Mucosa of stomach (tissue), 1 donor: ENCODE measurements at regions not wholly inside any gene's neighbourhood (a gene's known extent, or its start where the extent isn't known, plus 50 kb on each side); places are given as distances from the start of the nearest gene placed in this dataset.

ENCODE experiments used
- H3K27me3 ChIP-seq: one replicate; pipeline ENCODE4 v1.7.0; 2013; ENCODE audit warnings: mild to moderate bottlenecking, low read length; ENCODE audit not compliant: control insufficient read depth, insufficient read depth
- H3K36me3 ChIP-seq: one replicate; pipeline ENCODE4 v1.7.0; 2013; ENCODE audit warnings: low read length; ENCODE audit not compliant: control insufficient read depth, insufficient read depth
- H3K4me1 ChIP-seq: one replicate; pipeline ENCODE4 v1.7.0; 2013; ENCODE audit warnings: mild to moderate bottlenecking, low read length; ENCODE audit not compliant: control insufficient read depth, insufficient read depth
- H3K4me3 ChIP-seq: one replicate; pipeline ENCODE4 v1.7.0; 2013; ENCODE audit warnings: low read length
- H3K9ac ChIP-seq: one replicate; pipeline ENCODE4 v1.7.0; 2013; ENCODE audit warnings: mild to moderate bottlenecking, low read length, moderate library complexity
- H3K9me3 ChIP-seq: one replicate; pipeline ENCODE4 v1.7.0; 2013; ENCODE audit warnings: mild to moderate bottlenecking, low read length, moderate library complexity; ENCODE audit not compliant: control insufficient read depth
- donor health status: Pancreatic carcinoma.

DNA sequence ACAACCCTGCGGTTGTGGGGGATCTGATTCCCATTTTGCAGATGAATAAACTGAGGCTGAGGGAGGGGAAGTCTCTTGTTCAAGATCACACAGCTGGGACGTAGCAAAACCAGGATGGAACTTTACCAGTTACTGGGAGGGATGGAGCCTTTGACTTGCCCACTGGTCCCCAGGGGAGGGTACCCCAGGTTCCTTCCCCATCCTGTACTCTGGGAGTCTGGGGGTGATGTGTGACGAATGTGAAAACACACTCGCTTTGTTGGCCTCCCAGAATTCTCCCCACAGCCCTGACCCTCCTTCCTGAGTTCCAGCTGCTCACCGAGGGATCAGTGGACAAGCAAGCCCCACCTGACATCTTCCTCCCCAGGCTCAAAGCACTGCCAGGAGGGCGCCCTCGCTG is 135.1 kb downstream of the NSG2 start:
- H3K27me3 ChIP-seq: peaks cover 3% of the 10 kb centered on the region
- no peak overlapping the region for H3K9ac ChIP-seq

DNA sequence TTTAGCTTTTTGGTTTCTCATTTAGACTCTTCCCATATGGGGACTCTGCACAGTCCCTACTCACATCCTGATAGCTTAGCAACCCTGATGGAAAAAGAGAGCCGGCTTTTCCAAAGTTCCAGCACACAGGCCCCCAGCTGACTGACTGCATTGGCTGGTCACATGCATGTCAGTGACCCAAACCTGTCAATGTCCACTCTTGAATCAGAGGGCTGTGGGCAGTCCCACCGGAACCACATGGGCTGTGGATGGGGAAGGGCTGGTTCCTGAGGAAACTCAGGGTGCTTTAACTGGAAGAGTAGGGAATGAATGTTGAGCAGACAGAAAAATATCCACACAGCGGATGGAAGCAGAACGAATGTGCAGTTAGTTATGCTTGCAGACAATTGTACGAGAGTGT is 136.6 kb downstream of the NSG2 start:
- H3K9ac ChIP-seq: no peak overlapping the region
- no peaks in the 10 kb centered on the region for H3K36me3 ChIP-seq
- no peaks in the 10 kb centered on the region for H3K4me1 ChIP-seq
- no peaks in the 10 kb centered on the region for H3K9me3 ChIP-seq
- peaks cover 3% of the 10 kb centered on the region for H3K27me3 ChIP-seq
- no peak overlapping the region for H3K4me3 ChIP-seq

More for the DNA sequence above, 135.1 kb downstream of the NSG2 start:
- Histone ChIP-seq H3K9me3 (no peaks in the 10 kb centered on the region), H3K36me3 (no peaks in the 10 kb centered on the region), H3K4me1 (no peaks in the 10 kb centered on the region), H3K4me3 (no peak overlapping the region)

DNA sequence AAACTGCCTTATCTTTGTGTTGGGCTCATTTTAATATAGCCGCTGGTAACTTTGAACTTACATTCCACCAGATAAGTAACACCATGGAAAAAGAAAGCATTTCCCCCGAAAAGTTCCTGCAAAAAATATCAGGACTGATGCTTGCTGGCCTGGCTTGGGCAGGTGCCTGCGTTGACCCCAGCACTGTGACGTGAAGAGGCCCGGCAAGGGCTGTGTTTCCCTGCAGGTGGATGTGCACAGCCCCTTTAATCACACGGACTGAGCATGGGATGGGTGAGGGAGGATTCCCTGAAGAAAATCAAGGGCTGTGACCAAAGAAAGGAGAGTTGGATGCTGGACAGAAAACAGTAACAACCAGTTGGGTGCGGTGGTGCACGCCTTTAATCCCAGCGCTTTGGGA is 138.2 kb downstream of the NSG2 start:
- Histone ChIP-seq H3K9me3 (no peaks in the 10 kb centered on the region), H3K36me3 (no peaks in the 10 kb centered on the region), H3K9ac (no peak overlapping the region), H3K4me1 (no peaks in the 10 kb centered on the region), H3K4me3 (no peak overlapping the region), H3K27me3 (peaks cover 3% of the 10 kb centered on the region)

DNA sequence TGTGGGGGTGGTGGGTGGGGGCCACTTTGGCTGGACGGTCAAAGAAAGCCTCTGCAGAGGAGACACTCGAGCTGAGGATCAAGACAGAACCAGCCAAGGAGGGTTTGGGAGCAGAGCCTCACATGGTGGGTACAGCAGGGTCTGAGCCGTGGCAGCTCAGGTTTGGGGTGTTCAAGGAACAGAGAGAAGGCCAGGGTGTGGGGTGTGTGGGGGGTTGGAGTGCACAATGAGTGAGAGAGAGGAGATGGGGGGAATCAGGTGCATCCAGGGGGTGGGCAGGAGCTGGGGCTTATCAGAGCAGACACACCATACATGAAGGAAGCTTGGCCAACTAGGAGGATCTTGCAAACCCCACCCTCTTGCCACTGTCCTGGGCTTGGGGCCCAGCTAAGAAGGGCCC is 140.0 kb downstream of the NSG2 start:
- peaks cover 10% of the 10 kb centered on the region for H3K27me3 ChIP-seq
- no peak overlapping the region for H3K4me3 ChIP-seq
- no peaks in the 10 kb centered on the region for H3K4me1 ChIP-seq
- H3K9ac ChIP-seq: no peak overlapping the region
- no peaks in the 10 kb centered on the region for H3K9me3 ChIP-seq
- H3K36me3 ChIP-seq: no peaks in the 10 kb centered on the region

DNA sequence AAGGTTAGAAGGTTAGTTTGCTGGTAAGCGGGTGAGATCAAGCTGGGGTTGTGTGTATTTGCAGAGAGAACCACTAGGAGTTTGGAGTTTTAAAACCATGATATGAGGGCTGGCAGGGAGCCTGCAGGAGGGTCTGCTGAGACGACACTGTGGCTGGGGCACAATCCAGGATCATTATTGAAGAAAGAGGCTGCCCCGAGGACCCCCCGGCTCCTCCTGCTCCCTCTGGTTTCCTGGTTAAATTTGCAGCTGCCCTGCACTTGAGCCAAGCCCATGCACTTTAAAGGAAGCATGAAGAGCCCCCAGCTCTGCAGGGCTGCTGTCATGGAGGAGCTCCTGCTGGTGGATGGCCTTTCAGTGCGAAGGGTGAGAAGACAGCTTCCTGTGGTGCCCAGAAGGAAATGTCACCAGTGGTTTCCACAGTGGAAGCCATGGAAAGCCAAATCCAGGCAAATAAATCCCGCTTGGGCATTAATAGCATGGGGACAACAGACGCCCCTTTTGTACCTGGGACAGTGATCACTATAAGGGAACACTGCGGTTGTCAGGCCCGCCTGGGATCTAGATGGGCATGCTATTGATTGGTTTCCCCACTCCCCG is 140.7 kb downstream of the NSG2 start:
- Histone ChIP-seq H3K4me1 (no peaks in the 10 kb centered on the region), H3K27me3 (peaks cover 10% of the 10 kb centered on the region), H3K36me3 (no peaks in the 10 kb centered on the region), H3K9me3 (no peaks in the 10 kb centered on the region), H3K4me3 (no peak overlapping the region), H3K9ac (no peak overlapping the region)

DNA sequence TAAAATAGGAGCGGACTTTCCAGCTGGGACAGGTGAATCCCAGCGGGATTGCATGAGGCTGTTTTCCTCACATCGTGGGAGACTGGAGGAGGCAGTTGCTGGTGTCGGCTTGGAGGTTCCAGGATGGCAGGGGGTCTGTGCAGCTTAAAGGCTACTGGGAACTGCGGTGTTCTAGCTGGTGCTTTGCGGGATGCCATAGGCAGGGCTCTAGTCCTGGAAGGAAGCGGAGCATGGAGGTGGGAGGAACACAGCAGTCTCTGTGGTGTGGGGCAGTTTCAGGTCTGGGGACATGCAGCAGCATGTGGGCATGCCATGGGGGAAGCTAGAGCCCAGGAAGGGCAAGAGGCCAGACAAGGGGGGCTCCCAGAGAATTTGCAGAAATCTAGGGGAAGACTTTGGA is 141.5 kb downstream of the NSG2 start:
- Histone ChIP-seq H3K4me1 (no peaks in the 10 kb centered on the region), H3K9ac (no peak overlapping the region), H3K27me3 (peaks cover 10% of the 10 kb centered on the region), H3K36me3 (no peaks in the 10 kb centered on the region), H3K4me3 (no peak overlapping the region), H3K9me3 (no peaks in the 10 kb centered on the region)

DNA sequence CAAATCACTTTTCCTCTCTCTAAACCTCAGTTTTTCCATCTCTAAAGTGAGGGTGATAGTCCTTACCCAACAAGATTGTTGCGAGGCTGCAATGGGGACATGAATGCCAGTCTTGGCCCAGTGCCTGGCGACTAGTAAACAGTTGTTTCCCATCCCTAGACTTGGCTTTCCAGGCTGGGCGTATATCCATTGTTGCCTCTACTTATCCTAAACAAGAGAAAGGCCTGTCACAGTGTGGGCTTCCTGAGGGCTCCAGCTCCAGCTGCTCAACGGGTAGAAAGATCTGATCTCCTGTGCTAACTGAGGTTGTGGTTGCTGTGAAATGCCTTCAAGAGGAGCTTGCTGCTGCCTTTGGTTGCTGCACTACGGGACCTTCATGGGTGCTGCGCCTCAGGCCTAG is 142.0 kb downstream of the NSG2 start:
- Histone ChIP-seq H3K4me3 (no peak overlapping the region), H3K9me3 (no peaks in the 10 kb centered on the region), H3K9ac (no peak overlapping the region), H3K27me3 (peaks cover 10% of the 10 kb centered on the region), H3K4me1 (no peaks in the 10 kb centered on the region), H3K36me3 (no peaks in the 10 kb centered on the region)

DNA sequence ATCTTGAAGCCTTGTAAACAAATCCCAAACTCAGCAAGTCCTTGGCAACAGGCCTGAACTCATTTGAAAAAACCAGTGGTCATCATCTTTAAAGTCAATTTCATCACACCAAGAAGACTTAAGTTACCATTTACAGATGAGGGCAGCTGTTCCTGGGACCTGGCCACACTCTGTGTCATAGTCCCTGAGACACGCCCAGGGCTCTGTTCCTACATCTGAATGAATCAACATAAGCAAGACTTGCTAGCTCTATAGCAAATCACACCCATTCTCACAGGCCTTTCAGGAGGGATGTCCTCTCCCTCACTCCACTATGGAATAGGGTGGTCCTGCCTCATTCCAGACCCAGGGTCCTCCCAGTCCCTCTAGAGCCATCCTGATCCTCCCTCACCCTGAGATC is 142.8 kb downstream of the NSG2 start:
- no peaks in the 10 kb centered on the region for H3K9me3 ChIP-seq
- H3K27me3 ChIP-seq: peaks cover 10% of the 10 kb centered on the region
- H3K4me3 ChIP-seq: no peak overlapping the region
- no peaks in the 10 kb centered on the region for H3K4me1 ChIP-seq
- H3K36me3 ChIP-seq: no peaks in the 10 kb centered on the region
- H3K9ac ChIP-seq: no peak overlapping the region

DNA sequence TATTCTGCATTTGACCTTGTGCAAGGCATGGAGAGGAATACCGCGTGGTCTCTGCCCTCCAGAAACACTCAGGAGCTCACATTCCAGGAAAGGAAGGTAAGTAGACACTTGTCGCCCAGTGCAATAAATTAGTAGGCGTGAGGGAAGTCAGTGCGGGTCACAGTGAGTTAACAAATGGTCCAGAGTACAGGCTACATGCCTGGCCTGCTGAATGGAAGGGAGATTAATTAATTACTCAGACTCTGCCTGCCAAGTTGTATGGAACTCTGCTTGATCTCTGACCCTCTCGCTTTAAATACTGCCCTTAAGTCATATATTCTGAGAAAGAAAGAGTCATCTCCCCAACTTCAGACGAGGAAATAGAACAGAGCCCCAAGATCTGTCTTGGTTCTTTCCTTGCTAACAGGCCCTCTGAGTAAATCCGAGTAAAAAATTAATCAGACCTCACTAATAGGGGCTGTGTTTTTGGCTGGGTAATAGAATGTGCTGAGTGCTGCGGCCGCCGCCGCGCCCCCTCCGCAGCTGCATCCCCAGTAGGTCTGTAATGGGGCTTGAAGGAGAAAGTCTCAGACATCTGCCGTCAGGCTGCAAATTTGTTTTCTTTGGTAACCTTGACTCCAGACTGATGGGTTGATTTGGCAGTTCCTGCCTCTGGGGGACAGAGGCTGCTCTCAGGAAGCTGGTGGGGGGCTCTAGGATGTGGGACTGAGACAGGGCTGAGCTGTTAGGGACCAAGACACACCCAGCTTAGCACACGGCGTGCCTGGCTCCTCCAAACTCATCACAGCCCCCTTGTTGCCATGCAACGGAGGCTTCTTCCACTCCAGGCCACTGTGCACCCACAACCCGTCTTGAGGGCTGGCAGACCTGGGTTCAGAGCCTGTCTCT is 144.4 kb downstream of the NSG2 start:
- Histone ChIP-seq H3K4me1 (no peaks in the 10 kb centered on the region), H3K36me3 (no peaks in the 10 kb centered on the region), H3K27me3 (peaks cover 7% of the 10 kb centered on the region), H3K4me3 (no peak overlapping the region), H3K9ac (no peak overlapping the region), H3K9me3 (no peaks in the 10 kb centered on the region)

DNA sequence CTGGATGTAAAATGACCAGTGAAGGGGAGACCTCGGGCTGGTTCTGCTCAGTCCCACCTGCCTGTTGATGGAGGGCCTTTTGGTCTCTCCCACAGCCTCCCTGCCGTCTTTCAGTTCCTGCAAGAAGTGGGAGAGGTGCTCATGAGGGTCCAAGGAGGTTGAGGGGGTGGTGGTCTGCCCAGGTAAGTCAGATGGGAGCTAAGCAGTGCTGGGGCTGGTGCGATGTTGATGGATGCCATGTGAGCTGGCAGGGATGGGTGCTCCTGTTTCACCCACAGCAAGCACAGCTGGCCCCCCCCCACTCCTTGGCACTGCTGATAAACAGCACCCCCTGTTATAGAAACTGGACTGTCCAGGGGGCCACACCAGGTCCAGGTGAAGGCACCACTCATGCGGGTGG is 145.6 kb downstream of the NSG2 start:
- Histone ChIP-seq H3K36me3 (no peaks in the 10 kb centered on the region), H3K9ac (no peak overlapping the region), H3K27me3 (peaks cover 7% of the 10 kb centered on the region), H3K9me3 (no peaks in the 10 kb centered on the region), H3K4me3 (no peak overlapping the region), H3K4me1 (no peaks in the 10 kb centered on the region)

DNA sequence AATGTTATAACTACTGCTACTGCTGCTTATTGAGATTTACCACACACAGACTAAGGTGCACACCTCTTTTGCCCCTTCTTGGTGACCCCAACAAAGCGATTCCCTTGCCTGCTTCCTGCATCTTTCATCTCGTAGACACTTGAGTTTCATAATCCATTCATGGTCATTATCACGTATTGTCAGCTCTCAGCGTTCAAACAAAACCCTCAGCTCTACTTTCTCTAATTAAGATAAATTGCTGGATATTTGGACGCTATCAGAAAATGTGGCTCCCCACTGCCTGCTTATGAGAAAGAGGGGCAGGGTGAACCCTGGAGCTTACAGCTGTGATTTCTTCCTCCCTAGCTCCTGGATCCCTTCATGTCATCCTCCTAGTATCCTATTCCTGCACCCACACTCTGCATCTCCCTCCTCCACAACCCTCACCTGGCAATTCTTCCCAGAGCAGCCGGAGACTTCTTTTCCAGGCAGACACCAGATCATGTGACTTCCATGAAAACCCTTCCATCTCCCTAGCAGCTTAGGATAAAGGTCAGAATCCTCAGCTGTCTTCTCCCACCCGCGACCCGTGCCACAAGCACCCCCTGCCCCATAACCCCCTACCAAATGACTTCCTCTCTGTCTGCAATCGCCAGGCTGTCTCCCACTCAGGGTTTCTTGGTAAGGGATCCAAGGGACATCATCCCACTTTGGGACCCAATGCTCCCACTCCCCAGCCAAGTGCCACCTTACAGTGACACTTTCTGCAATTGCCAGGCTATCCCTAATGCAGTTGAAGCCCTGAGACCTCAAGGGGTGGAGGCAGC is 146.5 kb downstream of the NSG2 start:
- Histone ChIP-seq H3K4me3 (no peak overlapping the region), H3K27me3 (peaks cover 7% of the 10 kb centered on the region), H3K9ac (no peak overlapping the region), H3K36me3 (no peaks in the 10 kb centered on the region), H3K4me1 (no peaks in the 10 kb centered on the region), H3K9me3 (no peaks in the 10 kb centered on the region)

DNA sequence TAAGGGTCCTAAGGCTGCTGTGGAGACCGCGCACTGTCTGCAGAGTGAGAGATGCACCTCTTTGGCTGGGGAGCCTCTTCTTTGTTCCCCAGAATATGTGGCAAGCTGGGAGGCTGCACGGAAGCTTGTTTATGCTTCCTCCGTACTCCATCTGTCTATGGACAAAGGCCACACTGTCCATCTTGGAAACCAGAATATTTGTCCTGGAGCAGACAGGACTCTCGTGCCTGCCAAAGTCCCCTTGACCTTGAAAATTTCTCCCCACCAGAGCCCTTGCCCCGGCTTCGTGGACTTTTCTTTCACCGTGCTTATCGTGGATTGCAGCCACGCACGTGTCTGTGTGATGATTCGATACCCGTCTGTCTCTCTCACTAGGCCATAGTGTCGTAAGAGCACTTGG is 147.4 kb downstream of the NSG2 start:
- Histone ChIP-seq H3K4me1 (no peaks in the 10 kb centered on the region), H3K9me3 (no peaks in the 10 kb centered on the region), H3K4me3 (no peak overlapping the region), H3K9ac (no peak overlapping the region), H3K27me3 (peaks cover 7% of the 10 kb centered on the region), H3K36me3 (no peaks in the 10 kb centered on the region)
